NCI-H2227 (cell line): ENCODE measurements at regions not wholly inside any gene's neighbourhood (a gene's known extent, or its start where the extent isn't known, plus 50 kb on each side); places are given as distances from the start of the nearest gene placed in this dataset.
A peak's percentile ranks its signal among the peaks of the same experiment; 100 is the strongest.
"Not testable (repeated sequence)": the region's sequence is repeated elsewhere in the genome, so short reads cannot be mapped to it uniquely, and the experiment has no call there.

Experiments
- DNase-seq: peaks from one replicate; lab custom pipeline; 2025; ENCODE audit not compliant: unreplicated experiment; lab: John Stamatoyannopoulos, UW

GRCh38 chr12:73185403-73185802 is 913.2 kb downstream of the TRHDE start:
- DNase-seq: no peak

GRCh38 chr12:73186272-73186671 is 914.1 kb downstream of the TRHDE start:
- no peak for DNase-seq

GRCh38 chr12:73187765-73188164 is 915.6 kb downstream of the TRHDE start:
- peak; percentile 37 for DNase-seq

GRCh38 chr12:73210548-73211204 is 938.5 kb downstream of the TRHDE start:
- DNase-seq: no peak

- DNase-seq: no peak
These were observed 948.8 kb downstream of the TRHDE start for GRCh38 chr12:73220951-73221350.

- DNase-seq: no peak
These were observed 949.2 kb downstream of the TRHDE start for GRCh38 chr12:73221398-73221797.

- no peak for DNase-seq
These were observed 949.7 kb downstream of the TRHDE start for GRCh38 chr12:73221836-73222235.

GRCh38 chr12:73225371-73225937 is 953.3 kb downstream of the TRHDE start:
- DNase-seq: no peak

GRCh38 chr12:73225941-73226340 is 953.8 kb downstream of the TRHDE start:
- no peak for DNase-seq

GRCh38 chr12:73226593-73226992 is 954.4 kb downstream of the TRHDE start:
- no peak for DNase-seq

- DNase-seq: not testable (repeated sequence)
These were observed 956.7 kb downstream of the TRHDE start for GRCh38 chr12:73228828-73229227.

GRCh38 chr12:73235387-73235786 is 963.2 kb downstream of the TRHDE start:
- no peak for DNase-seq

- no peak for DNase-seq
These were observed 967.9 kb downstream of the TRHDE start for GRCh38 chr12:73240110-73240509.

- DNase-seq: no peak
These were observed 990.7 kb downstream of the TRHDE start for GRCh38 chr12:73262788-73263381.

GRCh38 chr12:73266206-73266605 is 994.0 kb downstream of the TRHDE start:
- no peak for DNase-seq

- DNase-seq: no peak
These were observed 1002.8 kb downstream of the TRHDE start for GRCh38 chr12:73274976-73275375.

GRCh38 chr12:73277971-73278370 is 1005.8 kb downstream of the TRHDE start:
- no peak for DNase-seq

GRCh38 chr12:73301530-73301929 is 1029.4 kb downstream of the TRHDE start:
- DNase-seq: no peak

GRCh38 chr12:73307260-73307659 is 1035.1 kb downstream of the TRHDE start:
- DNase-seq: no peak

GRCh38 chr12:73308079-73308478 is 1035.9 kb downstream of the TRHDE start:
- DNase-seq: no peak

GRCh38 chr12:73308747-73309146 is 1036.6 kb downstream of the TRHDE start:
- no peak for DNase-seq

- no peak for DNase-seq
These were observed 1049.1 kb downstream of the TRHDE start for GRCh38 chr12:73321319-73321718.

GRCh38 chr12:73321776-73322175 is 1049.6 kb downstream of the TRHDE start:
- no peak for DNase-seq
